OCI-LY3 (cell line): ENCODE measurements at regions not wholly inside any gene's neighbourhood (a gene's known extent, or its start where the extent isn't known, plus 50 kb on each side); places are given as distances from the start of the nearest gene placed in this dataset.

Source experiments
- H2AFZ ChIP-seq: fragments of 200-600, 300-600 bp; shearing (Covaris generic); 2 replicates; pipeline ENCODE4 v1.6.0; 2014; ENCODE audit warnings: antibody characterized with exemption, low read depth, low read length
- H3K27ac ChIP-seq: fragments of 200-600, 300-600 bp; sonication (generic); 2 replicates; pipeline ENCODE4 v1.5.1; 2014; ENCODE audit warnings: mild to moderate bottlenecking, low read length, moderate library complexity, mixed read lengths
- H3K27me3 ChIP-seq: fragments of 200-600, 300-600 bp; sonication (generic); 2 replicates; pipeline ENCODE4 v1.6.1; 2014; ENCODE audit warnings: low read depth, low read length, mixed read lengths
- H3K36me3 ChIP-seq: fragments of 200-600, 300-600 bp; sonication (generic); replicated peaks from 2 replicates; pipeline ENCODE3; 2014; ENCODE audit warnings: low read depth, low read length, mixed read lengths
- H3K4me1 ChIP-seq: fragments of 300-600, 200-600 bp; sonication (generic); 2 replicates; pipeline ENCODE4 v1.6.1; 2014; ENCODE audit warnings: low read length, mixed read lengths
- H3K4me2 ChIP-seq: fragments of 200-600, 300-600 bp; sonication (generic); 2 replicates; pipeline ENCODE4 v1.6.1; 2014; ENCODE audit warnings: low read length, mixed read lengths
- H3K4me3 ChIP-seq: fragments of 300-600, 200-600 bp; sonication (generic); 2 replicates; pipeline ENCODE4 v1.5.1; 2014; ENCODE audit warnings: antibody characterized with exemption, mild to moderate bottlenecking, low read length, moderate library complexity
- H3K79me2 ChIP-seq: fragments of 300-600, 200-600 bp; shearing (Covaris generic); 2 replicates; pipeline ENCODE4 v1.6.1; 2014; ENCODE audit warnings: mild to moderate bottlenecking, low read length, mixed read lengths
- H3K9ac ChIP-seq: fragments of 300-600, 200-600 bp; shearing (Covaris generic); 2 replicates; pipeline ENCODE4 v1.6.0; 2014; ENCODE audit warnings: mild to moderate bottlenecking, low read length, moderate library complexity
- H3K9me3 ChIP-seq: fragments of 200-600, 300-600 bp; shearing (Covaris generic); 2 replicates; pipeline ENCODE4 v1.6.1; 2014; ENCODE audit warnings: low read length, mixed read lengths; ENCODE audit not compliant: insufficient read depth
- H4K20me1 ChIP-seq: fragments of 200-600, 300-600 bp; sonication (generic); 2 replicates; pipeline ENCODE4 v1.6.1; 2016; ENCODE audit warnings: low read length, mixed read lengths; ENCODE audit not compliant: insufficient read depth
- EZH2phosphoT487 ChIP-seq: fragments of 200-600 bp; shearing (Covaris generic); IDR thresholded peaks from 2 replicates; pipeline ENCODE4 v1.6.1; 2018; ENCODE audit warnings: antibody characterized with exemption, mixed run types, low read depth
- TF ChIP-seq, protein P1 (sequence below): fragments of 200-600, 300-600 bp; sonication (generic); IDR thresholded peaks from 2 replicates; pipeline ENCODE4 v1.5.1; 2014; ENCODE audit warnings: antibody characterized with exemption, low read length, low read depth

DNA sequence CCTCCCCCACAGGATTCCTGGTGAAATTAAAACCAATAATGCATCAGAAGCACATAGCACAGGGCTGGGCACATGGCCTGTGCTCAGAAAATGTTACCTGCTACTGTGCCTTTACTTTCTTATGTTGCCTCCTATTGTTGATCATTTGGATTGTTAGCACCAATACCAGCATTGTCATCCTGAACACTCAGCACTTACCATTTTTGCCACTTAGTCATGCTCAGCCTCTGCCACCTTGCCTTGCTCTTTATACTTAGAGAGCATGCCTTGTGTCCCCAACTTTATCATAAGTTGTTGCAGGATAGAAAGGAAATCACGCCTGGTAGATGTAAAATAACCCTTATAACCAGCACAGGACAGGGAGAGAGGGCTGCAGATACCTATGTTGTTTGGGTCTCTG, 361.0 kb upstream of the RUNX1 start:
- H3K4me2 ChIP-seq = no peak overlapping the region
- TF ChIP-seq EZH2phosphoT487 = no peak
- TF ChIP-seq, protein P1, sequence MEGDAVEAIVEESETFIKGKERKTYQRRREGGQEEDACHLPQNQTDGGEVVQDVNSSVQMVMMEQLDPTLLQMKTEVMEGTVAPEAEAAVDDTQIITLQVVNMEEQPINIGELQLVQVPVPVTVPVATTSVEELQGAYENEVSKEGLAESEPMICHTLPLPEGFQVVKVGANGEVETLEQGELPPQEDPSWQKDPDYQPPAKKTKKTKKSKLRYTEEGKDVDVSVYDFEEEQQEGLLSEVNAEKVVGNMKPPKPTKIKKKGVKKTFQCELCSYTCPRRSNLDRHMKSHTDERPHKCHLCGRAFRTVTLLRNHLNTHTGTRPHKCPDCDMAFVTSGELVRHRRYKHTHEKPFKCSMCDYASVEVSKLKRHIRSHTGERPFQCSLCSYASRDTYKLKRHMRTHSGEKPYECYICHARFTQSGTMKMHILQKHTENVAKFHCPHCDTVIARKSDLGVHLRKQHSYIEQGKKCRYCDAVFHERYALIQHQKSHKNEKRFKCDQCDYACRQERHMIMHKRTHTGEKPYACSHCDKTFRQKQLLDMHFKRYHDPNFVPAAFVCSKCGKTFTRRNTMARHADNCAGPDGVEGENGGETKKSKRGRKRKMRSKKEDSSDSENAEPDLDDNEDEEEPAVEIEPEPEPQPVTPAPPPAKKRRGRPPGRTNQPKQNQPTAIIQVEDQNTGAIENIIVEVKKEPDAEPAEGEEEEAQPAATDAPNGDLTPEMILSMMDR = no peak
- H2AFZ ChIP-seq = no peak overlapping the region
- no peak overlapping the region for H3K4me3 ChIP-seq
- H3K9ac ChIP-seq = no peak overlapping the region
- H3K36me3 ChIP-seq = no peaks in the 10 kb centered on the region
- no peaks in the 10 kb centered on the region for H3K9me3 ChIP-seq
- H3K79me2 ChIP-seq = no peaks in the 10 kb centered on the region
- H3K27me3 ChIP-seq = peaks cover 11% of the 10 kb centered on the region; the same call in 1 of the 2 replicates
- H3K4me1 ChIP-seq = no peaks in the 10 kb centered on the region
- no peaks in the 10 kb centered on the region for H4K20me1 ChIP-seq
- H3K27ac ChIP-seq = no peak overlapping the region

DNA sequence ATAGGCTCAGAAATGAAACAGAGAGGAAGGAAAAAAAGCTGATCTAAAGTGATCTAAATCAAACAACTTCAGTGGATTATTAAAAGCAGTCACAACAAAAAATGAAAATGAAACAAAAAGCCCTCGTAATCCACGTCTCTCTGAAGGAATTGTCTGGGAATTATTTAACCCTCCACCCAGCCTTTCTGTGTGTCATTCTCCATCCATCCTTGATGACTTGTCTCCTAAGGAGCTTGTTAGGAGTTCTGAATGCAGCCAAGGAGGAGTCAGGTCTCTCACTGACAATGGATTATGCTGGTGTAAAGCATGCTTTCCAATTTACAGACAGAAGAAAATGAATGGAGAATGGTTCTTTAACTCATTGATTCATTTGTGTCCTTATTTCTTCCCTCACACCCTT, 359.3 kb upstream of the RUNX1 start:
- Histone ChIP-seq H3K9ac (no peak overlapping the region), H3K27me3 (no peaks in the 10 kb centered on the region), H3K27ac (no peak overlapping the region), H3K4me3 (no peak overlapping the region), H2AFZ (no peak overlapping the region), H3K4me1 (no peaks in the 10 kb centered on the region), H3K79me2 (no peaks in the 10 kb centered on the region), H3K9me3 (no peaks in the 10 kb centered on the region), H3K36me3 (no peaks in the 10 kb centered on the region), H4K20me1 (no peaks in the 10 kb centered on the region), H3K4me2 (peak overlapping the region; percentile 28)
- TF ChIP-seq EZH2phosphoT487 = no peak
- TF ChIP-seq, protein P1 = no peak

DNA sequence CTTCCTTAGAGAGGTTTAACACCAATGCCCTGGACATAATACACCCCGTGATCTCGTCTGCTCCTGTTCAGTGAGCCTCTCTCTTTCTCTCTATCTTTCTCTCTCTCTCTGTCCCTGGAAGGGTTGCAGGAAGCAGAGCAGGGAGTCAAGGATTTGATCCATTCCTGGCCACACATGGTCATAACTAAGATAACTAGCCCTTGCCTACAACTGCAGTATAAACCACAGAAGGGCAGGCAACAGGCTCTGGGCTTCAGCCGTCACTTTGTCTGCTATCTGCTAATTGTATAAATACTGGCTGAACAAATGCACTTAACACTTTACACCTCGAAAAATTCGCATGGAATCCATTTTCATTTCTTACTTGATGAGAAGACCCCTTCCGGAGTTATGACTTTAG, 357.5 kb upstream of the RUNX1 start:
- Histone ChIP-seq H3K4me3 (no peak overlapping the region), H3K79me2 (no peaks in the 10 kb centered on the region), H3K9ac (no peak overlapping the region), H4K20me1 (no peaks in the 10 kb centered on the region), H3K36me3 (no peaks in the 10 kb centered on the region), H3K4me1 (no peaks in the 10 kb centered on the region), H3K27ac (no peak overlapping the region), H2AFZ (no peak overlapping the region), H3K9me3 (no peaks in the 10 kb centered on the region), H3K4me2 (no peak overlapping the region), H3K27me3 (no peaks in the 10 kb centered on the region)
- TF ChIP-seq, protein P1 = no peak
- no peak for TF ChIP-seq EZH2phosphoT487

DNA sequence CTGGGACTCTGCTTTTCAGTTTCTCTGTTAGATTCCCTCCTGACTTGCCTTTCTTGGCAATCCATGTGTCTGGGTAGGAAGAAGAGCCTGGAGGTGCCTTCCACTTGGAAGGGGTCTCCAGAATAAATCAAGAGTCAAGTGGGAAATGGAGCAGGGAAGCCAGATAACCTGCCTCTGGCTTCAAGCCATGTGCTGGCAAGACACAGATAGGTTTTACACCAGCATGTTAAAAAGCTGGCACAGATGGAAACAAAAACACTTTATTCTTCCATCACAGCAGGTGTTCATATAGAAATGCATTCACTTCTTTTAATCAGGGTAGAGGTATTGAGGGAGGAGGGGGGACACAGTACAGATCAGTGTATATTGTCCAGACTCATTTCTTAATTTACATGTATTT, 356.9 kb upstream of the RUNX1 start:
- Histone ChIP-seq H3K79me2 (no peaks in the 10 kb centered on the region), H2AFZ (no peak overlapping the region), H3K4me3 (no peak overlapping the region), H3K4me2 (no peak overlapping the region), H3K9ac (no peak overlapping the region), H3K4me1 (no peaks in the 10 kb centered on the region; the same call in 1 of the 2 replicates), H3K36me3 (no peaks in the 10 kb centered on the region), H3K27me3 (no peaks in the 10 kb centered on the region), H3K9me3 (no peaks in the 10 kb centered on the region), H3K27ac (no peak overlapping the region), H4K20me1 (no peaks in the 10 kb centered on the region)
- TF ChIP-seq, protein P1 = no peak
- no peak for TF ChIP-seq EZH2phosphoT487
